GM19467 (cell line): ENCODE measurements at regions not wholly inside any gene's neighbourhood (a gene's known extent, or its start where the extent isn't known, plus 50 kb on each side); places are given as distances from the start of the nearest gene placed in this dataset.

Source experiments
- ATAC-seq: cut with Tn5 transposase; IDR thresholded peaks from one replicate; pipeline ENCODE4 v1.9.1; 2021; ENCODE audit warnings: mild to moderate bottlenecking, moderate library complexity; ENCODE audit not compliant: unreplicated experiment

DNA sequence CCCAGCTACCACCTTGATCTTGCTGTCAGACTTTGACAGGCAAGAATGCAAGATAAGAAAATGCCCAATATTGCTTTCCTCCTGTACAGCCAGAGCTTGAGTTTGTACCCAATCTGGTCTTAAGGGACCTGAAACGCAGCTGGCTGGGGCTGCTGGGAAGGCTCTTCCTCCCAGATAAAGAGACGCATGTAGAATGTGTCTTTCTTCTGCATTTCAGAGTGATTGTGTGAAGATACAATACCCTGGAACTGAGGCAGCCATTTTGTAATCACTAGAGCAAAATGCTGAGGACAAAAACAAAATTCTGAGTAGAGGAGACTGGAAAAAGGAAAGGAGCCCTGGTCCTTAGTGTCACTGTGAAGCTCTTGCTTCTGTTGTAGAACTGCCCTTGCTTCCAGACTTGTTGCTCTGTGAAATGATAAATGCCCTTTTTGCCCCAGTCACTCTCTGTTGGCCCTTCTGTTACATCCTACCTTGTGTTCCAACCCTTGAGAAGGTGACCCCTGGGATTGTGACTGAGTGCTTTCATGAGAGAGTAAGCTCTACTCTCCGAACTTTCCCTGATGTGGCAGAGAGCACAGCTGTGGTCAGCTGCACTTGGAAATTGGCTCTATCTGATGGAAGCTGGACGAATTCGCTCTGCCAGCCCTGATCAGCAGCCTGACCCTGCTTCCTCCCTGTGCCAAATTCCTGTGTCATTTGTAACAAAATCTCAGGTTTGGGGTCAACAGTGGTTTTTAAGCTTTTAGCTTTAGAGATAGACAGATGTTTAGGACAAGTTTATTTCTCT, 137.4 kb upstream of the RBMS1 start:
- no peak for ATAC-seq

DNA sequence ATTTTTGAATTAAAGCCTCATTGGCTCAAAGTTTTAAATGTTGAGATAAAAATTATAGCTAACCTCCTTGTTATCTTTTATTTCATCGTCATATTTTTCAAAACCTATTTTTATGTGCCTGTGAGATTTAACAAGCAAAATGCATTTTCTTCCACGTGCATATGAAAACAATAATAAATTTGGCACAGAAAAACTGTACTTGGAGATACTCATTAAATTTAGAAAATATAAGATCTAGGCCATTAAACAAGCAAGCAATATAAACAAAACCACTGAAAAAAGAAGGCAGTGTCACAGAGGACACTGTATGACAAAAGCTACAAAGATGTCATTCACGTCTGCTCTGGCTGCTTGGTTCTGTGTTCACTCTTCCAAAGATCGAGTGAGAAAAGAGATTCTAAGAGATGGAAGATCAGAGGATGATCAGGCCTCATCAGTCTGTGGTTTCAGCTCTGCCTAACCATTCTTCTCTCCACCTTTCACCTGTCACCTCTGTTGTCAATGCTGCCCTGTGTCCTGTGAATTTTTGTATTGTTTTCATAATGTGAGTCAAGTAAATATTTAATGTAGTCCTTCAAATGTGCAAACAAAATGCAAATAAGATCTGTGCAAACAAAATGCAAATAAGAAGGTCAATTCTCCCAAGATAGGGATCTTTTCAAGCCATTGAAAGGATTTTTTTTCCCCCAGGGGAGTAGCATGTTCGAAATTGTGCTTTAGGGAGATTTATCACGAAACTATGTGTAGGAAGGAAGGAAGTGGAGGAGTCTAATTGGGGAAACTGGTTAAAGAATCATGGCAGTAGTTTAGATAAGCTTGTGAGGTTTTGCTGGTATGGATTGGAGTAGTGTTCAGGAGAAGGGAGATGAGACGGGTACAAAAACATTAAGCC, 138.7 kb upstream of the RBMS1 start:
- ATAC-seq: no peak

DNA sequence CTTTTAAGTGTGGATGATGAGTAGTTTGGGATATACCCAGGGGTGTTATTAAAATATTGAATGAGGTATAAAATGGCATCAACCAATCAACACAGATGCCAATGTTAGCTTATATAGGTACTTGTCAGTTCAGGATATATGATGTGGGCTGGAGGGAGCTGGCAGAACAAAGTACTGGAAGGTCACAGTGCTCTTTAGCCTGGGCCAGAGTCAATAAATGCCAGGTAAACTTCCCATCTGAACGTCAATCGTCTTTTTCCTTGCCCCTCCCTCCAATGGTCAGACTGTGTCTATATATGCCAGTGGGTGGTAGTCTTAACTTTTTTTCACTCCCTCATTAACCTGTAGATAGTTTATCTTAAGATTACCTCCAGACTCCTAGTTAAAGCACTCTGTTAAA, 140.8 kb upstream of the RBMS1 start:
- ATAC-seq: no peak

DNA sequence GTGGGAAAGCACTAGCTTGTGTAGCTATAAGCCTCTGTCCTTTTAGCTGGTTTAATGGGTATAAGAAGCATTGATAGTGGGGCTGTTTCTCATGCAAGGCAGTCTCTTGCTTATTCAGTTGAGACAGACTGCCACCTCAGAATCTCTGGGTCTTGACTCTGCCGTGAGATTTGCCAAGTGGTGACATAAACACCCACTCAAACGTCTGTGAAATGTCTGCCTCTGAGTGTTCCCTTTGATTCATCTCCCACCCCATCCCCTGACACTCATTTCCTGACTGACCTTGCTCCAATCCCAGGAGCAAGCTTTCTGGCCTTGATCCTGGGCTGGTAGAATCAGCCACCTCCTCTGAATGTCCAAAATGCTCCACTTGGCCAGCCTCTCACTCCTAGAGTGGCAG, 141.9 kb upstream of the RBMS1 start:
- ATAC-seq: no peak

DNA sequence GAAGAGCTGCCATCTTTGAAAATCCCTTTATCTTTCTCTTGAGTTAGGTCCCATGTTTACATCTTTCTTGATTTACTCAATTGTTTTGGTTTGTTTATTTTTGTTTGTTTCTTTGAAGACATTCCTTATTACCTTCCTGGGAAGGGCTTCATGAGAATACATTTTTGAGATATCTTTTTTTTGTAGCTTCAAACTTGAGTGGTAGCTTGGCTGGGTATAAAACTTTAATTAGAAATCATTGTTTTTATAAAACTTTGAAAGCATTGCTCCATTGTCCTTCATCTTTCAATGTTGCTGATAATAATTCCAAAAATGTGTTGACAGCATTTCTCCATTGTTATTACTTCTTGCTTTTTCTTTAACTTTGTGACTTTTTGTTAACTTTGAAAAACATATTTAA, 145.9 kb upstream of the RBMS1 start:
- ATAC-seq: no peak

DNA sequence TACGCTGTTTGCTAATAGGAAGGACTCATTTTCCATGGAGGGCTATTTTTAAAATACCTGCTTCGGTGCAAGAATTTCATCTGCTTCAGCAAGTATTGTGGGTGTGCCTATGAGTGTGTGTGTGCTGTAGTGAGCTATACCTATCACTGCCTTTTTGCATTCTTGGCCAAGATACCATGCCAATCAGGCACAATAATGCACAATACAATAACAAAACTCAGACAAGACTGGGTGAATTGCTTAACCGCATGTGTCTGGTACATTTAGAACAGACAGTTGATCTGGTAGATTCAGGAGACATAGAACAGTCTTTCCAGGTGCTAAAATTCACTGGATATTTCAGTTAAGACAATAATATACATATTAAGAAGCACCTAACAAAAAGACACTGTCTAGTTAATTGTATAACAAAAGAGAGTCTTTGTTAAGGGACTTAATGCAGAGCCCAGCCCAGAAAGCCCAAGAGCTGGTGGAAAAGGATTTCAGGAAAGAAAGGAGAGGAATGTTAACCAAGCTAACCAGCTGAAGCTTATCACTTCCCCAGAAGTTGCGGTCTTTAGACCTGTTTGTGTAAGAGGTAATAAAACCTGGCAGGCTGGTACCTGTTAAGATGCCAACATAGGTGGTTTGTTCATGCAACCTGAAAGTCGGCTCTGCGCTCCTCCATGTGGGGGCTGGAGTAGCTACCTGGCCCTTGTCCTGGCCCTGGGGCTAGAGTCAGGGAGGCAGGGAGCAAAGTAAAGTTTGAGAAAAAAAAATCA, 153.3 kb upstream of the RBMS1 start:
- ATAC-seq: no peak

DNA sequence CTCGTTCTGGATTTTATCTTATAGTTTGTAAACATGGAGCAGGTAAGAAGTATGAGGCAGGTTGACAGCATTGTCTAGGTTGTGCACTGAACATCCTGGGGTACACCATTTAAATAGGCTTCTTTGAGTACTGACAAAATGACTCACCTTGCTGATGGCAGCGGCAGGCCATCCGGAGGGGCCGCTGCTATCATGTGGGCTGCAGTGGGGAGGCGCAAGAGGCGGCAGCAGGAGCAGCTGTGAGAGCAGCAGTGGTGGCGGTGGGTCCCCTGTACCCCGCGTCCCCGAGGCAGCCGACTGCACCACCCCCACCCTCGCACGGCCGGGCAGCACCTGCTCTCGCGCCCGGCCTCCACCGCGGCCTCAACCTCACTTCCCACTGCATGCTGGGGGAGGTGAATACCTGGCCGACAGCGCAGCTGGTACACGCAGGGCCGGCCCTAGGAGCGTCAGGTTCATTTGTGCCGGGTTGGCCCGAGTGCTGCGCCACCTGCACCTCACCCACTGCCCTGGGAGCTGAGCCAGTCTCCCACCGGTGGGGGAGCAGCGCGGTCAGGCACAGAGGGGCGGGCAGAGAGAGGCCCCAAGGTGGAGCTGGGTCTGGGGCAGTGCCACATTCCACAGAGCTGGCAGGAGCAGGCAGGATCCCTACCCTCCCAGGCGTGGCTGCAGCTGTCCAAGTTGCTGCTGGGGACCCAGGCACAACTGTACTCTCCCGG, 154.5 kb upstream of the RBMS1 start:
- ATAC-seq: no peak

DNA sequence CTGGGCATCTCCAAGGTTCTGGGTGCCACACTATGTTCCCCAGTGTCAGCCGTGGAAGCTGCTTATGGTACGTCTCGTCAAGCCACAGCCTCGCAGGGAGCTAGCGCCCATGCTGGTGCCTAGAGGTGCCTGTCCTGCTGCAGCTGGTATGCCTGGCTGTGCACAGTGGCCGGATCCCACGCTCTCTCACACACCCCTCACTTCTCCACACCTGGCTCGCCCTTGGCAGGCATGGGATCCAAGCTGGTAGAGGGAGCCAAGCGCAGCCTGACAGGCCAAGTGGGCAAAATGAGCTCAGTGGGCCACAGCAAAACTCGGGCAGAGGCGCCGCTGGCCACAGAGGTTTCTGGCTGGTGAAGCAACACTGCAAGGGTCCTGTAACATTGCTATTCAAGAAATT, 156.1 kb upstream of the RBMS1 start:
- no peak for ATAC-seq

DNA sequence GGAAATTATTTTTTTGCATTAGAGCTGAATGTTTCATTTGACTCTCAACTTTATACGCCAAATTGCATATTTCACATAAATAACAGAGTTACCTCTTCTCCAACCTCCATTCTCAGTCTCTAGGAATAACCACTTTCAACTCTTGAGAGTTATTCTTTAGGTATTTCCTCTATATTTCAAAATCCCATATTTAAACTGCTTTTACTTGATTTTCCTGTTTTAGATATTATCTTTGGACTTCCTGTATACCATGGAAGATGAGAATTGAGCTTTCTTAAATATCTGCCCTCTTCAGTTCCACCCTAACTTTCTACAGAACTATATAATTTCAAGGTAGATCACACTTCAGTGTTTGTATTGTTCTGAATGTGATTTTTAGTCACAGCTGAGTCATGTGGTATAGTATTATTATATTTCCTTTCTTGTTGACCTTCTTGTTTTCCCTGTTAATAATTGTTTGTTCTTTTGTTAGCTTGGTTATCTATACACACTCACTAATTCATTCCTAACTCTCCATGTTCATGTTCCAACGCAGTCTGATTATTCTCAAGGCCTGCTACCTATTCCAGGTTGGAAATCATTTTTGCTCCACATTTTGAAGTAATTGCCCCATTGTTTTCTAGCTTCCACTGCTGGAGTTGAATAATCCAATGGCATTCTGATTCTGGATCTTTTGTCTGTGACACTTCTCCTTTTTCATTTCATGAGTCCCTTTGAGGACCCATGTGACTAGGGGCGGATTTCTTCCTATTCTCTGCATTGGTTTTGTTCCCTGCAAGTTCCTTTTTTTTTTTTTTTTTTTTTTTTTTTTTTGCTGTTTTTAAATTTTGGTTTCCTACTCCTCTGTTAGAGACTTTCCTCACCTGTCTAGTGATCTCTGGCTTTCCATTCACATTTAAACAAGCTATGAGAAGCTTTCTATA, 156.8 kb upstream of the RBMS1 start:
- no peak for ATAC-seq

DNA sequence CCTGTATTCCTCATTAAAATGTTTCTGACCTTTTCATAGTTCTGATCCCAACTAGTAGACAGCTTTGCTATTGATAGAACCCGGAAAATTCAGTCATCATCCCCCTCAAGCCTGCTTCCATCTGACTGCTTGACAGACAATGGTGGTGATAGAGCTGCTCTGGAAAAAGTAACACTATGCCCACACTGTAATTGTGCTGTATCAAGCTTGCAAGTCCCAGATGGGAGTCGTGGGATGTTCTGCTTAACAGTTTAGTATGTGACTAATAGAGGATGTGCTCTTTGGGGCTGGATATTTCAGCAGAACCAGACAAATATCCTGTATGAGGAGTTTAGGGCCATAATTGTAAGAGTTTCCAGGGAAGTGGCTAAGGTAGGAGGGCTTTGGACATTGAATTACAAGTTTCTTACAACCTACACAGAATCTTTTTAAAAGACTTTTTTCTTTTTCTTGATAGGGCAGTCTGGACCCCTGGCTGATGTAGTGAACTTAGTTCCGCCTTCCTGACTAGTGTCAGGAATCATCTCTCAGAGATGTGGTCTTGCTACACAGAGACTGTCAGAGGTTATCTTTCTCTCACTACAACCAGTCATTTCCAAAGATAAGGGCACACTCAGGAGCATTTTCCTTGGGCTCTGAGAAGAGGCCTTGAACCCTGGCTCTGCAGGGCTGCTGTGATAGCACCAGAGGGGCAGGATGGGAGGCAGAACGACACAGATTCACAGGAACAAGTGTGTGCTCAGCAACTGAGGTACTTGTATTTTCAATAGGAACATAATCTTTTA, 158.0 kb upstream of the RBMS1 start:
- no peak for ATAC-seq

DNA sequence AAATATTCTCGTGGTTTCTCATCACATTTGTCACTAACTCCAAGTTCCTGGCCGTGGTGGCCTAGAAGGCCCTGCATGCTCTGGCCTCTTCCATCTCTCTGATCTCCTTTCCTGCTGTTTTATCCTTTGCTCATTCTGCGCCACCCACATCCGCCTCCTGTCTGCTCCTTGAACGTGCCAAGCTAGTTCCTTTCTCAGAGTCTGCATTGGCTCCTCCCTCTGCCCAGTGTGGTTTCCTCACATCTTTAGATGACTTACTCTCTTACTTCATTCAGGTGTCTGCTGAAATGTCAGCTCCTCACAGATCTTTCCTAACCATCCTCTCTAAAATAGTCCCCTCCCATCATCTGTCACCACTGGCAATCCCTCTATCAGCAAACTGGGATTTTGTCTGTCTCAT, 158.6 kb upstream of the RBMS1 start:
- ATAC-seq: no peak

DNA sequence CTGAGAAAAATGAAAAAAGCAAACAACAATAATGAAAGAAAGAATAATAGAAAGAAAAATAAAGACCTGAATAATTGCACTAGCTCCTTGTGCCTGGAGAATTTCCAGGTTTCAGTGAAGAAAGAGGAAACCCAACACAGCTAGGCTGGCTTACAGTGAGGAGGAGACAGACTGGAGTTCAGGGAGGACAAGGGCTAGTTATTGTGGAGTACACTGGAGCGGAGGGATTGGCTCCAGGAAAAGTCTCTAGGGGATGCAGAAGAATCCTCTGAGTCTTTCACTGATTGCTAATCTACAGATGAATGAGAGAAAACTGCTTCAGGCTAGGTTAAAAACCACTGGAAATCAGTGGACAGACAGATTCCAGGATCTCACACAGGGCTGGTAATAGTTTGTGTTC, 163.6 kb upstream of the RBMS1 start:
- ATAC-seq: no peak

DNA sequence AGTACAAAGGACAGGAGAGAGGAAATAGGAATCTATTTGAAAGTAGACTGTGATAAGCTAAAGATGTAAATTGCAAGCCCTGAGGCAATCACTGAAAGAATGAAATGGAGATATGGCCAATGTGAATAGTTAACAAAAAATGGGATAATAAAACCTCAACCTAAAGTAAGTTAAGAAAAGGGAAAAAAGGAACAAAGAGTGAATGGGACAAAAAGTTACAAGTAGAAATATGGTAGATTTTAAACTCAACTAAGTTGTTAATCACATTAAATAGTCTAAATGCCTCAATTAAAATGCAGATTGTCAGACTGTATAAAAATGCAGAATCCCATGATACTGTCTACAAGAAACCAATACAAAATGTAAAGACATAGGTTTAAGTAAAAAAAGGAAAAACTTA, 165.2 kb upstream of the RBMS1 start:
- ATAC-seq: no peak

DNA sequence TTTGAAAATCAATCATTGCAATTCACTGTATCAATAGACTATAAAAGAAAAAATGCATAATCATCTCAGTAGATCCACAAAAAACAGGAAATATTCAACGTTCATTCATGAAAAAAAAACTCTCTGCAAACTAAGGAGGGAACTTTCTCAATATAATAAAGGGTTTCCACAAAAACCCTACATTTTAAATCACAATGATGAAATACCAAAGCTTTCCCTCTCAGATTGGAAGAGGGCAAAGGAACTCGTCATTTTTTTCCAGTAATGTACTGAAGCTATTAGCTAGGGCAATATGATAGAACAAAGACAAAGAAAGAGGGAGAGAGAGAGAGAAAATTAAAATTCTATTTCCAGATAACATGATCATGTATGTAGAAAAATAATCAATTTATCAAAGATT, 167.1 kb upstream of the RBMS1 start:
- ATAC-seq: no peak

DNA sequence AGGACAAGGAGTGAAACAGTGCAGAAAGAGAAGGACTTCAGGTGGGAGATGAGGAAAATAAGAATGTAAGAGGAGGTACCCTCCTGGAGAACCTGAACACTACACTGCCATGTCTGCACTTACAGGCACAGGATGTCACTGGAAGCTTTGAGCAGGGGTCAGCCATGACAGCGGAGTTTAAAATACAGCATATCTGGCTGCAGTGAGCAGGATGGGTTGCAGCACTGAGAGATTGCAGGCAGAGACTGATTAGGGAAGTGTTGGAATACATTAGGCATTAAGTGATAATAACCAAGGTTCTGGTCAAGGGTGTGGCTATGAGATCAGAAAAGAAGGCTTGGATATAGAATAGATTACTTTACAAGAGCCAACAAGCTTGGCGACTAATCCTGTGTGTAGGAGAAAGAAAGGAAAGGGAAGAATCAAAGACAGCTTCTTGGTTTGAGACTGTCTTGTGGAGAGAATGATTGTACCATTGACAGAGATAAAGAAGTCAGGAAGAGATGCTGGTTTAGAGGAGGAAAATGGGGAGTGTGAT, 171.1 kb upstream of the RBMS1 start:
- no peak for ATAC-seq

DNA sequence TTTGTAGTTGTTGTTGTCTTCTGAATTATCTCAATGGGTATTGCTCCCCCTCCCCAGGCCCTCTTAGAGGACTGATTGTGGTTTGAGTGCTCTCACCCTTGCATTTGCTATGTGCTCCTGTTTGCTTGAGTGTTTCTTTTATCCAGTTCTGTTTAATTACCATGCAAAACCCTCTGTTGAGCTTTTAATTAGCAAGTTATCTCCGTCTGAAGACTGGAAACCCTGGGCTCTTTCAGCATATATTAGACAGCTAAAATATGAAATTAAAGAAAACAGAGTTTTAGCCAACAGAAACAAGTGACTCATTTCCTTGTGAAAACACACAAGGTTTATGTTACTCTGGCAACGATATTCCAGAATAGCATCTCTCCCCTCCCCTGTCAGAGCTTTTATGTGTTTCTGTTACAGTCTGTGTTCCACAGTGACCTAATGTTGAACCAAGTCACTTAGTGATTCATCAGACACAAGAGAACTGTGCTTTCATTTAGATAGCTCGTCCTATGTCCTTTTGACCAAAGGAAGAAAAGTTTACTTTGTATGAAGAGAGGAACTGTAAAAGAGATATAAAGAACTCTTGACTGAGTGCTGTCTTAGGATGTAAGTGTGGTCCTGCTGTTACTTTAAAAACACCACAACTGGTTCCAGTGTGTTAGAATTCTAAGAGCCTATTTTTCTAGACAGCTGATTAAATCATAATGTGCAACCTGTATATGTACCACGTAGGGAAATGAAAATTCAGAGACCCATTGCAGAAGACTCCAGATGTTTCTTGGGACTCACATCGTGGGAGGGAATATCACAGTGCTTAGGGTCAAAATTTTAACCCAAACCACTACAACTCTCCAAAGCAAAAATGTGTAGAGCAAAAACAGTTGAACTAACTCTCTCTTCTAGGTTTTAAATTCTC, 172.8 kb upstream of the RBMS1 start:
- no peak for ATAC-seq

DNA sequence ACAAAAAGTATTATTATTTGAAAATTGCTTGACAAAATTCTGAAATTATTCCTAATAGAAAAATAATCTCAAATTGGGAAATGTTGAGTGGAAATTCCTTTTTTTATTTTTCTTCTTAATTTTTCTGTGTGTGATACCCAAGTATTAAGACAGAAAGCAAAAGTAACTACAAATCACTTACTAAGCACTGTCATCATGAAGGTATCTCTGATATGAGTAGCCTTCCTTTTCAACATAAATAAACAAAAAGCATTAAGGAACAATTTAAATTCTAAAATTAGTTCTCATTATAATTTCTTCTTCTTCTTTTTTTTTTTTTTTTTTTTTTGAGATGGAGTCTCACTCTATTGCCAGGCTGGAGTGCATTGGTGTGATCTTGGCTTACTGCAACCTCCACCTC, 174.2 kb upstream of the RBMS1 start:
- no peak for ATAC-seq

DNA sequence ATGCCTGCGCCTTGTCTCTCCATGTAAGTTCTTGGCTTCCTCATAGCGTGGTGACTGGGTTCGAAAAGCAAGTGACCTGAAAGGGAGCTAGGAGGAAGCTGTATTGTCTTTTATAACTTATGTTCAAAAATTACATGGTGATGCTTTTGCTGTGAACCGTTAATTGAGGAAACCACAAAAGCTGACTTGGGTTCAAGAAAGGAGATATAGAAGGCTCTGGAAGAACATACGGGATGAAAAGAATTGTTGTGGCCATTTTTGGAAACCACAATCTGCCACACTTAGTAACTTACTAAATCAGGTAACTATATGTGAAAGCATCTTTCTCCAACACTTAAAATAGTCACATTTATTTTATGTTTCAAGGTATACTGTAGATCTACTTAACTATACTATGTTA, 177.0 kb upstream of the RBMS1 start:
- no peak for ATAC-seq
